SK-N-SH (cell line): ENCODE measurements at regions not wholly inside any gene's neighbourhood (a gene's known extent, or its start where the extent isn't known, plus 50 kb on each side); places are given as distances from the start of the nearest gene placed in this dataset.

ENCODE experiments used
- CTCF ChIA-PET: fragments of 300-600, 350-600 bp; formaldehyde crosslinking; extraction: SDS; loops from one replicate; lab custom pipeline; 2021; lab: Yijun Ruan, JAX
- POLR2A ChIA-PET: fragments of 350-600 bp; sonication (Branson Sonifier 250); formaldehyde crosslinking; extraction: SDS; loops from one replicate; lab custom pipeline; 2020; ENCODE audit warnings: antibody characterized with exemption, inconsistent platforms; lab: Yijun Ruan, JAX
- DNase-seq: peaks from one replicate; pipeline ENCODE4 v3.0.0; 2012
- H2AFZ ChIP-seq: fragments of 200-600 bp; sonication (generic); 2 replicates; pipeline ENCODE4 v1.8.1; 2016; ENCODE audit warnings: antibody characterized with exemption, mild to moderate bottlenecking, low read depth
- H3F3A ChIP-seq: fragments of 200-600 bp; sonication (generic); replicated peaks from 2 replicates; pipeline ENCODE3; 2016; ENCODE audit warnings: antibody characterized with exemption, mild to moderate bottlenecking; ENCODE audit not compliant: insufficient read depth
- H3K27ac ChIP-seq, 2 experiments: fragments of 200-500 bp in 1 of 2; fragments of 200-600 bp in 1 of 2; sonication (Bioruptor generic) in 1 of 2; sonication (generic), shearing (Covaris generic) in 1 of 2; 2 replicates each; pipeline versions ENCODE4 v1.5.1 to v1.6.1; 2014 to 2016; ENCODE audit warnings: low read depth in 2 of 2, inconsistent platforms in 1 of 2, low read length in 1 of 2, mild to moderate bottlenecking in 1 of 2, mixed read lengths in 1 of 2
- H3K27me3 ChIP-seq: fragments of 200-600 bp; sonication (generic), shearing (Covaris generic); 2 replicates; pipeline ENCODE4 v1.6.1; 2016; ENCODE audit warnings: mixed run types; ENCODE audit not compliant: insufficient read depth
- H3K36me3 ChIP-seq, 2 experiments: fragments of 200-500 bp in 1 of 2; fragments of 200-600 bp in 1 of 2; sonication (Bioruptor generic) in 1 of 2; sonication (generic) in 1 of 2; replicated peaks in 1 of 2; 2 replicates each; pipeline versions ENCODE3 to v1.5.1; 2014 to 2016; ENCODE audit warnings: low read length in 1 of 2, mild to moderate bottlenecking in 1 of 2; ENCODE audit not compliant: insufficient read depth in 2 of 2, control insufficient read depth in 1 of 2
- H3K4me1 ChIP-seq, 2 experiments: fragments of 200-500 bp in 1 of 2; fragments of 200-600 bp in 1 of 2; sonication (Bioruptor generic) in 1 of 2; sonication (generic), shearing (Covaris generic) in 1 of 2; 2 replicates each; pipeline versions ENCODE4 v1.5.1 to v1.6.1; 2014 to 2016; ENCODE audit warnings: low read depth in 1 of 2, low read length in 1 of 2, mixed run types in 1 of 2; ENCODE audit not compliant: insufficient read depth in 2 of 2, control insufficient read depth in 1 of 2
- H3K4me2 ChIP-seq: fragments of 200-600 bp; sonication (generic), shearing (Covaris generic); 2 replicates; pipeline ENCODE4 v1.6.1; 2017; ENCODE audit warnings: mixed run types
- H3K4me3 ChIP-seq, 2 experiments: fragments of 200-500 bp in 1 of 2; fragments of 200-600 bp in 1 of 2; sonication (Bioruptor generic) in 1 of 2; sonication (generic), shearing (Covaris generic) in 1 of 2; 2 replicates each; pipeline versions ENCODE4 v1.5.1 to v1.8.1; 2014 to 2016; ENCODE audit warnings: low read depth in 2 of 2, inconsistent platforms in 1 of 2, low read length in 1 of 2, mild to moderate bottlenecking in 1 of 2, mixed read lengths in 1 of 2, moderate library complexity in 1 of 2
- H3K79me2 ChIP-seq: fragments of 200-600 bp; sonication (generic); 2 replicates; pipeline ENCODE4 v1.8.1; 2017; ENCODE audit warnings: mild to moderate bottlenecking; ENCODE audit not compliant: insufficient read depth
- H3K9ac ChIP-seq: fragments of 200-600 bp; sonication (generic); 2 replicates; pipeline ENCODE4 v1.6.1; 2017; ENCODE audit warnings: mixed run types
- H3K9me2 ChIP-seq: fragments of 200-600 bp; sonication (generic); 2 replicates; pipeline ENCODE4 v1.6.1; 2017; ENCODE audit warnings: mixed run types
- H3K9me3 ChIP-seq: fragments of 200-600 bp; sonication (generic); 2 replicates; pipeline ENCODE4 v1.6.1; 2017; ENCODE audit warnings: mixed run types, mild to moderate bottlenecking, moderate library complexity
- H4K20me1 ChIP-seq: fragments of 200-600 bp; sonication (generic); 2 replicates; pipeline ENCODE4 v1.6.1; 2017; ENCODE audit warnings: mild to moderate bottlenecking, mixed run types; ENCODE audit not compliant: insufficient read depth
- FOSL2 ChIP-seq: IDR thresholded peaks from 2 replicates; pipeline ENCODE4 v1.4.0; 2012; ENCODE audit warnings: low read depth, mild to moderate bottlenecking, moderate library complexity, borderline replicate concordance
- FOXJ3 ChIP-seq: sonication (generic); formaldehyde crosslinking; IDR thresholded peaks from 2 replicates; pipeline ENCODE4 v1.5.1; 2020; ENCODE audit warnings: mild to moderate bottlenecking, missing genetic modification reagents
- FOXM1 ChIP-seq: IDR thresholded peaks from 2 replicates; pipeline ENCODE4 v1.4.0; 2012; ENCODE audit warnings: low read depth, mild to moderate bottlenecking
- GABPA ChIP-seq: IDR thresholded peaks from 2 replicates; pipeline ENCODE4 v1.4.0; 2012; ENCODE audit warnings: low read depth, mild to moderate bottlenecking
- JUND ChIP-seq: IDR thresholded peaks from 2 replicates; pipeline ENCODE4 v1.4.0; 2012
- MAX ChIP-seq: IDR thresholded peaks from 2 replicates; pipeline ENCODE4 v1.4.0; 2012; ENCODE audit warnings: low read depth
- MEF2A ChIP-seq: IDR thresholded peaks from 2 replicates; pipeline ENCODE4 v1.4.0; 2012; ENCODE audit warnings: low read depth, borderline replicate concordance
- MXI1 ChIP-seq: IDR thresholded peaks from 2 replicates; pipeline ENCODE4 v1.6.1; 2012; ENCODE audit warnings: mild to moderate bottlenecking, low read depth, low read length, improper control_type of control experiment
- NRF1 ChIP-seq: IDR thresholded peaks from 2 replicates; pipeline ENCODE4 v1.6.1; 2012; ENCODE audit warnings: low read depth, mild to moderate bottlenecking, low read length
- POLR2AphosphoS5 ChIP-seq: IDR thresholded peaks from 2 replicates; pipeline ENCODE4 v1.6.1; 2012; ENCODE audit warnings: low read depth, low read length
- RAD21 ChIP-seq: IDR thresholded peaks from 2 replicates; pipeline ENCODE4 v1.6.1; 2012; ENCODE audit warnings: mild to moderate bottlenecking, low read length
- RCOR1 ChIP-seq: fragments of 150-350 bp; IDR thresholded peaks from 2 replicates; pipeline ENCODE4 v1.6.1; 2017; ENCODE audit warnings: antibody characterized with exemption, low read length
- RFX5 ChIP-seq: IDR thresholded peaks from 2 replicates; pipeline ENCODE4 v1.6.1; 2012; ENCODE audit warnings: mild to moderate bottlenecking, improper control_type of control experiment, low read length
- RXRA ChIP-seq: IDR thresholded peaks from 2 replicates; pipeline ENCODE4 v1.4.0; 2012; ENCODE audit warnings: low read depth, mild to moderate bottlenecking, borderline replicate concordance
- TAF1 ChIP-seq: IDR thresholded peaks from 2 replicates; pipeline ENCODE4 v1.6.1; 2012; ENCODE audit warnings: low read depth, mild to moderate bottlenecking, low read length, moderate library complexity, borderline replicate concordance
- TCF12 ChIP-seq: IDR thresholded peaks from 2 replicates; pipeline ENCODE4 v1.4.0; 2012
- TEAD4 ChIP-seq: IDR thresholded peaks from 2 replicates; pipeline ENCODE4 v1.4.0; 2012; ENCODE audit warnings: mild to moderate bottlenecking, borderline replicate concordance; ENCODE audit not compliant: insufficient read depth
- YY1 ChIP-seq: IDR thresholded peaks from 2 replicates; pipeline ENCODE4 v1.4.0; 2012; ENCODE audit warnings: low read depth, mild to moderate bottlenecking
- ZBTB33 ChIP-seq: IDR thresholded peaks from 2 replicates; pipeline ENCODE4 v1.4.0; 2012; ENCODE audit warnings: low read depth, borderline replicate concordance
- WGBS: methylation state at CpG from one replicate; pipeline ENCODE4 v1.1.6; 2017; ENCODE audit warnings: low lambda C conversion rate; 5-methylcytosine and 5-hydroxymethylcytosine counted together
- TF ChIP-seq, protein P1 (sequence below): IDR thresholded peaks from 2 replicates; pipeline ENCODE4 v1.4.0; 2012; ENCODE audit warnings: low read depth, borderline replicate concordance
- TF ChIP-seq, protein P2 (sequence below): fragments of 150-350 bp; IDR thresholded peaks from 2 replicates; pipeline ENCODE4 v1.6.1; 2016; ENCODE audit warnings: mild to moderate bottlenecking, low read depth, low read length

DNA sequence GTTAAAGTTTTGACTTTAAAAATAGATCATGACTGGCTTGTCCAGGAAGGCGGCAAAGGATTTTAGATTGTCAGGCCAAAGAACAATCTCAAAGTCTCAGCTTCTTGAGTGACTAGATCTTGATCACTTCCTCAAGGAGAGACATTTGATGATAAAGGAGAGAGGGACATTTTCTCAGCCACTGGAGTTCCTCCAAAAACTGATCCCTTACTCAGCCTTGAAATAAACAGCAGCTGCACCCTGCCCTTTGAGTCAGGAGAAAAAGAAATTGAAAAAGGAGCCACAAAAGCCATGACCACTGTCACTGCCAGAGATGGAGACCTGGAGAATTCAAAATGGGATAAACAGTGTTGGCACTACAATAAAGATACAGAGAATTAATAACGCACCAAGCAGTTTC is 288.4 kb upstream of the PRMT6 start:
- ChIA-PET POLR2A (no interaction called here), CTCF (no interaction called here)
- H3K9me3 ChIP-seq, result no peaks in the 10 kb centered on the region
- no peak for DNase-seq
- H3K4me2 ChIP-seq, result no peak overlapping the region
- H3K36me3 ChIP-seq, result no peaks in the 10 kb centered on the region
- no peaks in the 10 kb centered on the region for H3F3A ChIP-seq
- H3K4me3 ChIP-seq, result no peak overlapping the region
- H3K4me1 ChIP-seq, result no peaks in the 10 kb centered on the region
- no peak overlapping the region for H3K9ac ChIP-seq
- H3K79me2 ChIP-seq, result no peaks in the 10 kb centered on the region
- H3K27ac ChIP-seq, result no peak overlapping the region
- no peak overlapping the region for H2AFZ ChIP-seq
- TF ChIP-seq TAF1, result no peak
- TF ChIP-seq NRF1, result no peak
- TF ChIP-seq FOXJ3 (CRISPR knock-in tag), result no peak
- TF ChIP-seq RFX5, result no peak
- TF ChIP-seq MXI1, result no peak
- TF ChIP-seq YY1, result no peak
- TF ChIP-seq FOSL2, result no peak
- no peak for TF ChIP-seq JUND
- no peak for TF ChIP-seq MEF2A
- TF ChIP-seq FOXM1, result no peak
- no peak for TF ChIP-seq ZBTB33
- no peak for TF ChIP-seq TCF12
- TF ChIP-seq MAX, result no peak
- TF ChIP-seq TEAD4, result no peak
- no peak for TF ChIP-seq RXRA
- no peak for TF ChIP-seq POLR2AphosphoS5
- no peak for TF ChIP-seq RCOR1
- TF ChIP-seq, protein P1, sequence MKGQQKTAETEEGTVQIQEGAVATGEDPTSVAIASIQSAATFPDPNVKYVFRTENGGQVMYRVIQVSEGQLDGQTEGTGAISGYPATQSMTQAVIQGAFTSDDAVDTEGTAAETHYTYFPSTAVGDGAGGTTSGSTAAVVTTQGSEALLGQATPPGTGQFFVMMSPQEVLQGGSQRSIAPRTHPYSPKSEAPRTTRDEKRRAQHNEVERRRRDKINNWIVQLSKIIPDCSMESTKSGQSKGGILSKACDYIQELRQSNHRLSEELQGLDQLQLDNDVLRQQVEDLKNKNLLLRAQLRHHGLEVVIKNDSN, result no peak
- TF ChIP-seq RAD21, result no peak
- TF ChIP-seq, all 33 proteins: peak for 0
- Histone ChIP-seq H3K9me2 (no peaks in the 10 kb centered on the region), H4K20me1 (no peaks in the 10 kb centered on the region), H3K27me3 (no peaks in the 10 kb centered on the region)
- WGBS, result 52% methylated on average over 2 of the region's 2 CpGs

GRCh38 chr1:106768501-106768900 is 288.0 kb upstream of the PRMT6 start:
- Histone ChIP-seq H3K4me2 (no peak overlapping the region), H3K79me2 (no peaks in the 10 kb centered on the region), H3K4me1 (no peaks in the 10 kb centered on the region), H3F3A (no peaks in the 10 kb centered on the region), H3K9me3 (no peaks in the 10 kb centered on the region), H4K20me1 (no peaks in the 10 kb centered on the region), H3K9me2 (no peaks in the 10 kb centered on the region), H3K36me3 (no peaks in the 10 kb centered on the region), H3K27ac (no peak overlapping the region), H3K9ac (no peak overlapping the region), H2AFZ (no peak overlapping the region), H3K4me3 (no peak overlapping the region), H3K27me3 (no peaks in the 10 kb centered on the region)
- no peak for DNase-seq
- ChIA-PET POLR2A (no interaction called here), CTCF (no interaction called here)
- 20% methylated on average over 2 of the region's 2 CpGs for WGBS
- TF ChIP-seq, protein P2, sequence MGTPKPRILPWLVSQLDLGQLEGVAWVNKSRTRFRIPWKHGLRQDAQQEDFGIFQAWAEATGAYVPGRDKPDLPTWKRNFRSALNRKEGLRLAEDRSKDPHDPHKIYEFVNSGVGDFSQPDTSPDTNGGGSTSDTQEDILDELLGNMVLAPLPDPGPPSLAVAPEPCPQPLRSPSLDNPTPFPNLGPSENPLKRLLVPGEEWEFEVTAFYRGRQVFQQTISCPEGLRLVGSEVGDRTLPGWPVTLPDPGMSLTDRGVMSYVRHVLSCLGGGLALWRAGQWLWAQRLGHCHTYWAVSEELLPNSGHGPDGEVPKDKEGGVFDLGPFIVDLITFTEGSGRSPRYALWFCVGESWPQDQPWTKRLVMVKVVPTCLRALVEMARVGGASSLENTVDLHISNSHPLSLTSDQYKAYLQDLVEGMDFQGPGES, result no peak
- no peak for TF ChIP-seq MEF2A
- TF ChIP-seq RAD21, result no peak
- TF ChIP-seq NRF1, result no peak
- no peak for TF ChIP-seq FOXJ3 (CRISPR knock-in tag)
- TF ChIP-seq GABPA, result no peak
